AG08396 (cell line): ENCODE measurements at regions not wholly inside any gene's neighbourhood (a gene's known extent, or its start where the extent isn't known, plus 50 kb on each side); places are given as distances from the start of the nearest gene placed in this dataset.

ENCODE experiments used
- DNase-seq: peaks from one replicate; pipeline ENCODE4 v3.0.0; 2012; ENCODE audit warnings: low spot score, mixed read lengths

DNA sequence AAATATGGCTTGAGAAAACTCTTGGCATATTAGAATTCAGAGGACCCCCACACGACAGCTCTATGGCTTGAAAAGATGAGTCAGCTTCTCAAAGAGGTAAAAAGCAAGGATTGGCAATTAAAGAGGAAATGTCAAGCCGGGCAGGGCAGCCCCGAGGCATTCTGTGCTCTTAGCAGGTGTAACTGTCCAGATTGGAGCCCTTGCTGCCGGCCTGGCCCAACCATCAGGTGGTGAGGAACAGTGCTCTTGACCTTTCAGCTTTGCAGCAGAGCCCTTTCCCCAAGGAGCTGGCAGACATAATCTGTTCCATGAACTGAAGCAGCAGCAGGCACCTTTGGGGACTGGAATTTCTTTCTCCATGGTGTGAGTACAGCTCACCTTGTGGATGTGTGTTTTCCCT lies 287.8 kb downstream of the UTP18 start:
- DNase-seq: no peak

DNA sequence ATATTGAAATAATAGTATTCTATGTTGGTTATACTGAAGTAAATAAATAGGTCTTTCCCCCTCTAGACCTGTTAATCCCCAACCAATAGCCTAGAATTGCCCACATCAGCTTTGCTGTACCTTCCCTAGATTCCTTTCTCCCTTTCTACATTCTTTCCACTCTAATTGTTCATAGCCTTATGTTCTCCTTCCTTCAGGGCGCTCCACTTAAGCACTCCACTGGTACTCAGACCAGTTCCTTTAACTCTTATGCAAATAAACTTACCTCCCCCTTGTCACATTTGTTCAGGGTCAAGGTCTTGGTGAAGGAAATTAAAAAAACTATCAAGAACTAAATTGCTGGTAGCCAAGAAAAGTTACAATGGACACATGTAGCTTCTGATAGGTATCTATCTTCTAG lies 294.8 kb downstream of the UTP18 start:
- DNase-seq: no peak

DNA sequence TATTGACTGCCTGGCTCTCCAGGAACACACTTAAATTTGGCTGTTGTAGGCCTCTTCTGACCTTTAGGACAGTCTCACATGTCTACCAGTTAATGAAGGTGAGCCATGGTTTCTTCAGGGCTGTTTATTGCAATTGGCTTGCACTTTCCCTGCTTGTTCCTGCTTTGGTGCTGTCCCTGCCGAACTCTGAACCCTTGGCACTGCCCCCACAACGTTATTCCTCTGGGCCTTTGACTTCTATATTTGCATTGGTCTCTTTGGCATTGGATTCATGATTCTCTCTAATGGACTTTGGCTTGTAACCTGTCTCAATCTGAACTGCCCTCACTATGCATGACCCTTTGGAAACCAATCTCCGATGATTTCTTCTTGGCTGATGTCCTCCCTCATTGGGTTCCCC lies 299.4 kb downstream of the UTP18 start:
- DNase-seq: no peak

DNA sequence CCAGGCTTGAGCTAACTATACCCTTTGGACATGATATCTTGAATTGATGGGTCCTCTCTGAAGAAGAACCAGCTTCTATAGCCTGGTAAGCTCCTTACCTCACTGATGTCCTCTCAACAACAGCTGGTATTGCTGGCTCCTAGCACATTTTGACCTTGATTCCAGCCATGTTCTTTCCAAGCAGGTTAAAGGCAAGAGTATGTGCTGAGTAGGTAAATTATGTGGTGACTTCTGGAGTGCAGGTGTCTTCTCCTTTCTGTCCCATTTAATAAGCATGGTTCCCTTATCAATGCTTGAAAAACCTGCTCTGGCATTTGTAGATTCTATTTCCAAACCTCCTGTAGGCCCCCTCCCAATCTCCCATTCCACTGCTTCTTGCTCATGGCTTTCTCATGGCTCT lies 300.1 kb downstream of the UTP18 start:
- no peak for DNase-seq

DNA sequence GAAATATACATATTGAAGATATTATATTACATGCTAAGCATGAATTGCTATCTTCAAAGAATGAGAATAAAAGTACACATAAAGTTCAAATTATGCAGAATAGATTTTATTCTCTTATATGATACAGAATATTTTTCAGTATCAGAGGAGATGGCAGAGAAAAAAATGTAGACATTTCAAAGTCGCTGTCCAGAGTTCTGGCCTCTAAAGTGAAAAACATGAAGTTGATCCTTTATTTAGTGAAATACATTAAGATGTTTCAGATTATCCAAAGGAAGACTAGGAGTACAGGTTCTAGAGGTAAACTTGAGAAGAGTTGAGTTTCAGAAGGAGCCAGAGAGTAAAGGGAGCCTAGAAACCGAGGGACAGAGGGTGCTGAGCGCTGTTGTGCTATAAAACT lies 303.6 kb downstream of the UTP18 start:
- DNase-seq: no peak

DNA sequence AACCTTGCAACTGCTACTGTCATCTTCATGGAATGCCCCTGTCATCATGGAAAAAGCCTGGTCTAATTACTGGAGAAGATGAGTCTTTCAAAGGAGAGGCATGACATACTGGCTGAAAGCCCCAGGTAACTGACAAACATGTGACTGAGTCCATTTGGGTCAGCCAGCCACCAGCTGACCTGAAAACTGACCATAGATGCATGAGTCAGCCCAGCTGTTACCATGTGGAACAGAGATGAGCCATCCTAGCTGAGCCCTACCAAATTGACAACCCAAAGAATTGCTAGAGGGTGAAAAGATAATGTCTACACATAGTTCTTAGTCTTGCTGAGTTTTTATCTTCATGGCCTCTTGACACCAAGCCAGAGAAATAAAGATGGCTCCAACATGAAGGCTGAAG lies 311.8 kb downstream of the UTP18 start:
- no peak for DNase-seq
